ENCODE measurements at regions not wholly inside any gene's neighbourhood (a gene's known extent, or its start where the extent isn't known, plus 50 kb on each side); places are given as distances from the start of the nearest gene placed in this dataset.

- H3K27ac Mint-ChIP-seq (ENCODE audit: unreplicated experiment): no peak overlapping the region
- TF ChIP-seq CTCF (IDR thresholded peaks at IDR 0.05; ENCODE audit: unreplicated experiment): no peak
- H3K4me3 Mint-ChIP-seq (ENCODE audit: unreplicated experiment): no peak overlapping the region
- DNase-seq (ENCODE audit: low spot score): no peak
- no peaks in the 10 kb centered on the region for H3K4me1 Mint-ChIP-seq (ENCODE audit: unreplicated experiment)
- H3K27me3 Mint-ChIP-seq (ENCODE audit: unreplicated experiment): no peaks in the 10 kb centered on the region
- H3K9me3 Mint-ChIP-seq (ENCODE audit: unreplicated experiment): no peaks in the 10 kb centered on the region
- no peaks in the 10 kb centered on the region for H3K36me3 Mint-ChIP-seq (ENCODE audit: low read depth, unreplicated experiment)
Measured at GRCh38 chr6:155656024-155656423, 200.4 kb upstream of the NOX3 start.

- Mint-ChIP-seq H3K4me3 (ENCODE audit: unreplicated experiment) (no peak overlapping the region), H3K36me3 (ENCODE audit: low read depth, unreplicated experiment) (no peaks in the 10 kb centered on the region), H3K27me3 (ENCODE audit: unreplicated experiment) (no peaks in the 10 kb centered on the region), H3K27ac (ENCODE audit: unreplicated experiment) (no peak overlapping the region), H3K9me3 (ENCODE audit: unreplicated experiment) (no peaks in the 10 kb centered on the region), H3K4me1 (ENCODE audit: unreplicated experiment) (no peaks in the 10 kb centered on the region)
- DNase-seq (ENCODE audit: low spot score): no peak
- no peak for TF ChIP-seq CTCF (IDR thresholded peaks at IDR 0.05; ENCODE audit: unreplicated experiment)
Measured at GRCh38 chr6:155654474-155654873, 198.8 kb upstream of the NOX3 start.

- Mint-ChIP-seq H3K4me3 (ENCODE audit: unreplicated experiment) (no peak overlapping the region), H3K36me3 (ENCODE audit: low read depth, unreplicated experiment) (no peaks in the 10 kb centered on the region), H3K27me3 (ENCODE audit: unreplicated experiment) (no peaks in the 10 kb centered on the region), H3K9me3 (ENCODE audit: unreplicated experiment) (no peaks in the 10 kb centered on the region), H3K27ac (ENCODE audit: unreplicated experiment) (no peak overlapping the region), H3K4me1 (ENCODE audit: unreplicated experiment) (peaks cover 23% of the 10 kb centered on the region)
- DNase-seq (ENCODE audit: low spot score): no peak
- no peak for TF ChIP-seq CTCF (IDR thresholded peaks at IDR 0.05; ENCODE audit: unreplicated experiment)
Measured at GRCh38 chr6:155648301-155648700, 192.7 kb upstream of the NOX3 start.

- Mint-ChIP-seq H3K27ac (ENCODE audit: unreplicated experiment) (peak overlapping the region; percentile 64), H3K4me1 (ENCODE audit: unreplicated experiment) (peaks cover 23% of the 10 kb centered on the region), H3K36me3 (ENCODE audit: low read depth, unreplicated experiment) (no peaks in the 10 kb centered on the region), H3K27me3 (ENCODE audit: unreplicated experiment) (no peaks in the 10 kb centered on the region), H3K4me3 (ENCODE audit: unreplicated experiment) (no peak overlapping the region), H3K9me3 (ENCODE audit: unreplicated experiment) (no peaks in the 10 kb centered on the region)
- DNase-seq (ENCODE audit: low spot score): no peak
- no peak for TF ChIP-seq CTCF (IDR thresholded peaks at IDR 0.05; ENCODE audit: unreplicated experiment)
Measured at GRCh38 chr6:155647354-155647753, 191.7 kb upstream of the NOX3 start.

- Mint-ChIP-seq H3K36me3 (ENCODE audit: low read depth, unreplicated experiment) (no peaks in the 10 kb centered on the region), H3K4me1 (ENCODE audit: unreplicated experiment) (peaks cover 23% of the 10 kb centered on the region), H3K4me3 (ENCODE audit: unreplicated experiment) (no peak overlapping the region), H3K27ac (ENCODE audit: unreplicated experiment) (peak overlapping the region; percentile 38), H3K27me3 (ENCODE audit: unreplicated experiment) (no peaks in the 10 kb centered on the region), H3K9me3 (ENCODE audit: unreplicated experiment) (no peaks in the 10 kb centered on the region)
- TF ChIP-seq CTCF (IDR thresholded peaks at IDR 0.05; ENCODE audit: unreplicated experiment): no peak
- no peak for DNase-seq (ENCODE audit: low spot score)
Measured at GRCh38 chr6:155646443-155646842, 190.8 kb upstream of the NOX3 start.

Data from endothelial cell (in vitro differentiated cells).